CD4-positive, alpha-beta T cell treated with Interleukin-21 for 1 hour (primary cell): ENCODE measurements at regions not wholly inside any gene's neighbourhood (a gene's known extent, or its start where the extent isn't known, plus 50 kb on each side); places are given as distances from the start of the nearest gene placed in this dataset.
A peak's percentile ranks its signal among the peaks of the same experiment; 100 is the strongest.
"Not testable (repeated sequence)": the region's sequence is repeated elsewhere in the genome, so short reads cannot be mapped to it uniquely, and the experiment has no call there.

Source experiments
- DNase-seq: peaks from one replicate; pipeline ENCODE4 v3.0.0-alpha.2; 2020

GRCh38 chr10:11691319-11691755 lies 50.8 kb upstream of the ECHDC3 start:
- DNase-seq: no peak

GRCh38 chr10:11689945-11690736 lies 52.0 kb upstream of the ECHDC3 start:
- no peak for DNase-seq

GRCh38 chr10:11688448-11688795 lies 53.8 kb upstream of the ECHDC3 start:
- DNase-seq: not testable (repeated sequence)

GRCh38 chr10:11687779-11688447 lies 54.3 kb upstream of the ECHDC3 start:
- no peak for DNase-seq

GRCh38 chr10:11687357-11687771 lies 54.8 kb upstream of the ECHDC3 start:
- no peak for DNase-seq

- peak; percentile 40 for DNase-seq
These were observed 56.4 kb upstream of the ECHDC3 start for GRCh38 chr10:11685787-11686218.

GRCh38 chr10:11684717-11685645 lies 57.2 kb upstream of the ECHDC3 start:
- peak; percentile 53 for DNase-seq

- peak; percentile 8 for DNase-seq
These were observed 57.9 kb upstream of the ECHDC3 start for GRCh38 chr10:11684341-11684716.

GRCh38 chr10:11683529-11684320 lies 58.5 kb upstream of the ECHDC3 start:
- no peak for DNase-seq

- no peak for DNase-seq
These were observed 59.3 kb upstream of the ECHDC3 start for GRCh38 chr10:11682851-11683250.

GRCh38 chr10:11682267-11682683 lies 59.9 kb upstream of the ECHDC3 start:
- DNase-seq: no peak

- DNase-seq: no peak
These were observed 61.7 kb upstream of the ECHDC3 start for GRCh38 chr10:11680496-11680895.

GRCh38 chr10:11679946-11680345 lies 62.2 kb upstream of the ECHDC3 start:
- DNase-seq: no peak

GRCh38 chr10:11678074-11678793 lies 63.9 kb upstream of the ECHDC3 start:
- DNase-seq: no peak

- no peak for DNase-seq
These were observed 64.7 kb upstream of the ECHDC3 start for GRCh38 chr10:11677480-11677879.

GRCh38 chr10:11673346-11674280 lies 62.2 kb upstream of the USP6NL start:
- no peak for DNase-seq

- DNase-seq: no peak
These were observed 61.4 kb upstream of the USP6NL start for GRCh38 chr10:11672836-11673235.

GRCh38 chr10:11670381-11670780 lies 58.9 kb upstream of the USP6NL start:
- DNase-seq: no peak

- DNase-seq: no peak
These were observed 57.6 kb upstream of the USP6NL start for GRCh38 chr10:11668847-11669610.

GRCh38 chr10:11667756-11668155 lies 56.3 kb upstream of the USP6NL start:
- DNase-seq: no peak
